Activated naive CD4-positive, alpha-beta T cell treated with anti-CD3 and anti-CD28 coated beads, Interleukin-2, amount 10 ng/mL, durations not matched to agents 7 days and 5 days (primary cell): ENCODE measurements at regions not wholly inside any gene's neighbourhood (a gene's known extent, or its start where the extent isn't known, plus 50 kb on each side); places are given as distances from the start of the nearest gene placed in this dataset.

Experiments
- CTCF ChIA-PET: fragments of 350-600 bp; sonication (Branson Sonifier 250); formaldehyde crosslinking; loops from one replicate; lab custom pipeline; 2021; ENCODE audit warnings: antibody characterized with exemption; lab: Charles Lee
- DNase-seq: peaks from one replicate; pipeline ENCODE4 v3.0.0-alpha.2; 2020
- H3K27ac Mint-ChIP-seq: one replicate; pipeline ENCODE4 v1.8.0; 2021; ENCODE audit warnings: mild to moderate bottlenecking, moderate library complexity, mixed read lengths
- H3K27me3 Mint-ChIP-seq: one replicate; pipeline ENCODE4 v1.8.0; 2021; ENCODE audit warnings: mild to moderate bottlenecking, mixed read lengths
- H3K36me3 Mint-ChIP-seq: one replicate; pipeline ENCODE4 v1.8.0; 2021; ENCODE audit warnings: mixed read lengths
- H3K4me1 Mint-ChIP-seq: one replicate; pipeline ENCODE4 v1.8.0; 2021; ENCODE audit warnings: mixed read lengths
- H3K4me3 Mint-ChIP-seq: one replicate; pipeline ENCODE4 v1.8.0; 2021; ENCODE audit warnings: mild to moderate bottlenecking, moderate library complexity, mixed read lengths
- H3K9me3 Mint-ChIP-seq: one replicate; pipeline ENCODE4 v1.8.0; 2021; ENCODE audit warnings: mixed read lengths

GRCh38 chr22:45102896-45103420, 60.8 kb upstream of the NUP50 start:
- CTCF ChIA-PET = interaction anchor here (0.8 to 1.7 kb wide), 5 partner anchors 12 to 106 kb away, joined by 3 to 5 read pairs (median 3); no protein-coding TSS in a partner anchor
- no peaks in the 10 kb centered on the region for H3K9me3 Mint-ChIP-seq
- no peaks in the 10 kb centered on the region for H3K36me3 Mint-ChIP-seq
- peaks cover 42% of the 10 kb centered on the region for H3K27me3 Mint-ChIP-seq
- no peak overlapping the region for H3K4me3 Mint-ChIP-seq
- H3K27ac Mint-ChIP-seq = no peak overlapping the region
- H3K4me1 Mint-ChIP-seq = peaks cover 2% of the 10 kb centered on the region
- DNase-seq = no peak

- H3K27me3 Mint-ChIP-seq = peaks cover 42% of the 10 kb centered on the region
- H3K36me3 Mint-ChIP-seq = no peaks in the 10 kb centered on the region
- no peak overlapping the region for H3K4me3 Mint-ChIP-seq
- H3K4me1 Mint-ChIP-seq = peaks cover 2% of the 10 kb centered on the region
- CTCF ChIA-PET = interaction anchor here (0.8 to 1.7 kb wide), 3 partner anchors 22 to 105 kb away, joined by 3 to 5 read pairs (median 3); no protein-coding TSS in a partner anchor
- H3K9me3 Mint-ChIP-seq = no peaks in the 10 kb centered on the region
- no peak overlapping the region for H3K27ac Mint-ChIP-seq
- no peak for DNase-seq
These were observed 60.0 kb upstream of the NUP50 start for GRCh38 chr22:45103756-45104155.

- CTCF ChIA-PET = no interaction called here
- DNase-seq = no peak
- H3K9me3 Mint-ChIP-seq = no peaks in the 10 kb centered on the region
- H3K27me3 Mint-ChIP-seq = peaks cover 42% of the 10 kb centered on the region
- H3K4me1 Mint-ChIP-seq = peaks cover 2% of the 10 kb centered on the region
- H3K36me3 Mint-ChIP-seq = no peaks in the 10 kb centered on the region
- H3K4me3 Mint-ChIP-seq = no peak overlapping the region
- no peak overlapping the region for H3K27ac Mint-ChIP-seq
These were observed 59.4 kb upstream of the NUP50 start for GRCh38 chr22:45104313-45104712.

GRCh38 chr22:45105281-45105702, 58.4 kb upstream of the NUP50 start:
- no peak overlapping the region for H3K4me3 Mint-ChIP-seq
- peaks cover 2% of the 10 kb centered on the region for H3K4me1 Mint-ChIP-seq
- H3K36me3 Mint-ChIP-seq = no peaks in the 10 kb centered on the region
- H3K27me3 Mint-ChIP-seq = peaks cover 34% of the 10 kb centered on the region
- no peak for DNase-seq
- no peak overlapping the region for H3K27ac Mint-ChIP-seq
- H3K9me3 Mint-ChIP-seq = no peaks in the 10 kb centered on the region
- CTCF ChIA-PET = no interaction called here

GRCh38 chr22:45107671-45108070, 56.1 kb upstream of the NUP50 start:
- DNase-seq = no peak
- Mint-ChIP-seq H3K27ac (no peak overlapping the region), H3K27me3 (peaks cover 36% of the 10 kb centered on the region), H3K4me1 (no peaks in the 10 kb centered on the region), H3K4me3 (no peak overlapping the region), H3K36me3 (no peaks in the 10 kb centered on the region), H3K9me3 (peaks cover 2% of the 10 kb centered on the region)
- CTCF ChIA-PET = interaction anchor here (1.1 to 1.5 kb wide), 3 partner anchors 9 to 13 kb away, joined by 3 to 7 read pairs (median 3); no protein-coding TSS in a partner anchor

- DNase-seq = no peak
- H3K4me1 Mint-ChIP-seq = no peaks in the 10 kb centered on the region
- H3K36me3 Mint-ChIP-seq = no peaks in the 10 kb centered on the region
- H3K9me3 Mint-ChIP-seq = peaks cover 3% of the 10 kb centered on the region
- H3K27ac Mint-ChIP-seq = no peak overlapping the region
- H3K27me3 Mint-ChIP-seq = peaks cover 23% of the 10 kb centered on the region
- CTCF ChIA-PET = interaction anchor here (1.8 kb wide), 1 partner anchor 16 kb away, joined by 4 read pairs; no protein-coding TSS in a partner anchor
- H3K4me3 Mint-ChIP-seq = no peak overlapping the region
These were observed 51.4 kb upstream of the NUP50 start for GRCh38 chr22:45112136-45112879.
